K562 (cell line): ENCODE measurements at regions not wholly inside any gene's neighbourhood (a gene's known extent, or its start where the extent isn't known, plus 50 kb on each side); places are given as distances from the start of the nearest gene placed in this dataset.

Experiments used
- ATAC-seq: fragments of 200-7000 bp; cut with Tn5 transposase; 3 replicates; pipeline ENCODE4 v1.9.1; 2020; ENCODE audit warnings: moderate library complexity
- BruUV-seq: library from RNA; stranded (reverse); fragments of 400-500 nt; replicated peaks from 2 replicates; lab custom pipeline; 2021; lab: Mats Ljungman, UMichigan
- CTCF ChIA-PET: fragments of 300-600 bp; formaldehyde crosslinking; extraction: SDS; loops from one replicate; lab custom pipeline; 2021; ENCODE audit warnings: low intra/inter-chr PET ratio; lab: Yijun Ruan, JAX
- POLR2A ChIA-PET: fragments of 300-600, 350-650 bp; sonication (Branson Sonifier 250); formaldehyde crosslinking; extraction: SDS; loops from one replicate; lab custom pipeline; 2021; ENCODE audit warnings: antibody characterized with exemption, inconsistent platforms; lab: Yijun Ruan, JAX
- DNase-seq, 4 experiments: peaks; one replicate each; pipeline versions ENCODE4 v3.0.0 to v3.0.0-alpha.2; 2011 to 2018; ENCODE audit warnings: low spot score in 3 of 4, mixed read lengths in 3 of 4; ENCODE audit errors: extremely low read depth in 1 of 4
- FAIRE-seq: peaks from 2 replicates; lab custom pipeline; 2011; peaks lifted over from hg19 to GRCh38; lab: Jason Lieb, UNC
- H2AFZ ChIP-seq: 2 replicates; pipeline ENCODE4 v1.6.0; 2011; ENCODE audit warnings: low read depth, low read length, control low read depth, inconsistent platforms
- H3K27ac ChIP-seq: fragments of 200-600 bp; 3 replicates; pipeline ENCODE4 v1.8.0; 2011; ENCODE audit warnings: low read depth, mild to moderate bottlenecking, control low read depth, inconsistent platforms, low read length, moderate library complexity, mixed read lengths; ENCODE audit errors: extremely low read depth
- H3K27me3 ChIP-seq, 2 experiments: fragments of 300-600 bp in 1 of 2; 2 replicates in 1 of 2; 3 replicates in 1 of 2; pipeline versions ENCODE4 v1.6.0 to v1.8.0; 2011; ENCODE audit warnings: inconsistent platforms in 2 of 2, low read length in 2 of 2, mild to moderate bottlenecking in 1 of 2, mixed read lengths in 1 of 2, moderate library complexity in 1 of 2; ENCODE audit not compliant: control insufficient read depth in 2 of 2, insufficient read depth in 2 of 2
- H3K36me3 ChIP-seq: fragments of 300-600 bp; 3 replicates; pipeline ENCODE4 v1.8.0; 2011; ENCODE audit warnings: mild to moderate bottlenecking, low read length, inconsistent platforms; ENCODE audit not compliant: control insufficient read depth, insufficient read depth
- H3K4me1 ChIP-seq, 2 experiments: fragments of 200-600 bp in 1 of 2; replicated peaks in 1 of 2; 2 replicates in 1 of 2; 3 replicates in 1 of 2; pipeline versions ENCODE4 v1.5.1 to v1.8.0; 2011; ENCODE audit warnings: inconsistent platforms in 2 of 2, low read length in 2 of 2, mild to moderate bottlenecking in 1 of 2, mixed read lengths in 1 of 2, moderate library complexity in 1 of 2; ENCODE audit not compliant: control insufficient read depth in 2 of 2, insufficient read depth in 2 of 2
- H3K4me2 ChIP-seq: 2 replicates; pipeline ENCODE4 v1.6.1; 2011; ENCODE audit warnings: low read length, control low read depth, inconsistent platforms, mixed read lengths; ENCODE audit not compliant: insufficient read depth
- H3K4me3 ChIP-seq: fragments of 200-600 bp; sonication (generic), shearing (Covaris generic); 2 replicates; pipeline ENCODE4 v1.5.1; 2016; ENCODE audit warnings: control low read depth, inconsistent platforms
- H3K79me2 ChIP-seq: fragments of 200-600 bp; 3 replicates; pipeline ENCODE4 v1.8.0; 2011; ENCODE audit warnings: low read length, inconsistent platforms; ENCODE audit not compliant: control insufficient read depth, insufficient read depth
- H3K9ac ChIP-seq, 2 experiments: 2 replicates each; pipeline versions ENCODE4 v1.6.0 to v1.6.1; 2011; ENCODE audit warnings: low read depth in 2 of 2, low read length in 2 of 2, control low read depth in 1 of 2, inconsistent platforms in 1 of 2, mild to moderate bottlenecking in 1 of 2, mixed read lengths in 1 of 2; ENCODE audit not compliant: insufficient read depth in 1 of 2
- H3K9me1 ChIP-seq: one replicate; pipeline ENCODE4 v1.6.0; 2011; ENCODE audit warnings: inconsistent platforms, mild to moderate bottlenecking, low read length, moderate library complexity; ENCODE audit not compliant: control insufficient read depth, insufficient read depth
- H3K9me3 ChIP-seq: replicated peaks from 2 replicates; pipeline ENCODE4 v1.5.1; 2011; ENCODE audit warnings: low read depth, low read length, inconsistent platforms; ENCODE audit not compliant: control insufficient read depth, insufficient read depth
- H4K20me1 ChIP-seq: replicated peaks from 2 replicates; pipeline ENCODE4 v1.6.1; 2011; ENCODE audit warnings: low read length, inconsistent platforms, mixed read lengths; ENCODE audit not compliant: control insufficient read depth, insufficient read depth
- ESRRA ChIP-seq: fragments of 450-650 bp; IDR thresholded peaks from 2 replicates; pipeline ENCODE4 v1.6.1; 2014; ENCODE audit warnings: low read depth, mild to moderate bottlenecking, moderate library complexity, borderline replicate concordance
- MCM7 ChIP-seq, 2 experiments: fragments of 450-650 bp; IDR thresholded peaks; 2 replicates each; pipeline ENCODE4 v1.6.1; 2016 to 2018
- NCOA1 ChIP-seq: fragments of 450-650 bp; IDR thresholded peaks from 2 replicates; pipeline ENCODE4 v1.6.1; 2016; ENCODE audit warnings: low read depth
- NCOA4 ChIP-seq: fragments of 450-650 bp; IDR thresholded peaks from 2 replicates; pipeline ENCODE4 v1.6.1; 2018; ENCODE audit warnings: mild to moderate bottlenecking; ENCODE audit not compliant: partially characterized antibody
- RBM22 ChIP-seq: fragments of 200-400 bp; formaldehyde crosslinking; IDR thresholded peaks from 2 replicates; pipeline ENCODE4 v1.6.1; 2018; ENCODE audit warnings: low read length, low read depth; ENCODE audit not compliant: poor library complexity, severe bottlenecking
- RHOXF2B ChIP-seq: fragments of 250-450 bp; sonication (Bioruptor Pico); conservative IDR thresholded peaks from 2 replicates; pipeline ENCODE4 v1.5.1; 2021
- TFE3 ChIP-seq: fragments of 450-650 bp; formaldehyde crosslinking; IDR thresholded peaks from 2 replicates; pipeline ENCODE4 v1.4.0; 2020; ENCODE audit warnings: mild to moderate bottlenecking, mixed read lengths
- TRIM28 ChIP-seq: fragments of 450-650 bp; IDR thresholded peaks from 2 replicates; pipeline ENCODE4 v1.6.1; 2017
- ZNF311 ChIP-seq: fragments of 250-450 bp; sonication (Bioruptor Pico); IDR thresholded peaks from 2 replicates; pipeline ENCODE4 v1.4.0; 2020; ENCODE audit warnings: mild to moderate bottlenecking, moderate library complexity
- ZNF384 ChIP-seq: IDR thresholded peaks from 2 replicates; pipeline ENCODE4 v1.6.1; 2012; ENCODE audit warnings: low read depth, low read length, improper control_type of control experiment
- WGBS: fragments of 100-300 bp; shearing (Covaris generic); methylation state at CpG from one replicate; pipeline ENCODE4 v1.1.6; 2016; ENCODE audit warnings: low coverage, mixed read lengths; ENCODE audit not compliant: insufficient coverage; ENCODE audit errors: missing lambda C conversion rate; 5-methylcytosine and 5-hydroxymethylcytosine counted together
- in situ Hi-C: fragments of 300-500 bp; cut with MboI; formaldehyde crosslinking; loops from 4 replicates; pipeline ENCODE4 v1.15.0; 2018; ENCODE audit warnings: inconsistent platforms, mixed read lengths
- intact Hi-C: fragments of 100-400 bp; cut with micrococcal nuclease; formaldehyde crosslinking; loops from 2 replicates; pipeline ENCODE4 v1.14.2; 2022
- TF ChIP-seq, protein P1 (sequence below): fragments of 450-650 bp; IDR thresholded peaks from 2 replicates; pipeline ENCODE4 v1.6.1; 2017; ENCODE audit warnings: mild to moderate bottlenecking, moderate library complexity
- TF ChIP-seq, protein P2 (sequence below): fragments of 250-450 bp; sonication (Bioruptor Pico); IDR thresholded peaks from 2 replicates; pipeline ENCODE4 v1.8.0; 2021; ENCODE audit warnings: mild to moderate bottlenecking, moderate library complexity

DNA sequence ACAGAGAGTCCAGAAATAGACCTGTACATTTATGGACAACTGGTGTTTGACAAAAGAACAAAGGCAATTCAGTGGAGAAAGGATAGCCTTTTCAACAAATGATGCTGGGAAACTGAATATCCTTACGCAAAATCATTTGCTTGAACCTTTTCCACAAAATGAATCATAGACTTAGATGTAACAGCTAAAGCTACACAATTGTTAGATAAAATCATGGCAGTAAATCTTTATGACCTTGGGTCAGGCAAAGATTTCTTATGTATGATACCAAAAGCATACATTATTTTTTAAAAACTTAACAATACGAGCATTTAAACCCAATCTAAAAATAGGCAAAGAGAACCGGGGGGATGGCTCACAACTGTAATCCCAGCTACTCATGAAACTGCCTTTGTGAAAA lies 73.5 kb upstream of the DST start:
- 4% methylated on average over 3 of the region's 3 CpGs for WGBS
- Histone ChIP-seq H3K36me3 (no peaks in the 10 kb centered on the region), H3K27me3 (no peaks in the 10 kb centered on the region), H3K79me2 (no peaks in the 10 kb centered on the region), H3K9me1 (no peaks in the 10 kb centered on the region), H3K4me2 (no peak overlapping the region), H2AFZ (no peak overlapping the region), H3K9me3 (no peaks in the 10 kb centered on the region; the same call in none of the 2 replicates), H3K27ac (no peak overlapping the region), H3K4me3 (no peak overlapping the region), H4K20me1 (no peaks in the 10 kb centered on the region)
- in situ Hi-C loops: no loop called here
- DNase-seq (no peak), FAIRE-seq (no peak)
- POLR2A ChIA-PET: interaction anchor here (0.6 to 1.1 kb wide), 2 partner anchors 10 to 53 kb away, joined by 3 to 4 read pairs; no protein-coding TSS in a partner anchor
- no TSS peak for BruUV-seq
- CTCF ChIA-PET: no interaction called here
- no peak for TF ChIP-seq NCOA1
- no peak for TF ChIP-seq NCOA4
- TF ChIP-seq, protein P1, sequence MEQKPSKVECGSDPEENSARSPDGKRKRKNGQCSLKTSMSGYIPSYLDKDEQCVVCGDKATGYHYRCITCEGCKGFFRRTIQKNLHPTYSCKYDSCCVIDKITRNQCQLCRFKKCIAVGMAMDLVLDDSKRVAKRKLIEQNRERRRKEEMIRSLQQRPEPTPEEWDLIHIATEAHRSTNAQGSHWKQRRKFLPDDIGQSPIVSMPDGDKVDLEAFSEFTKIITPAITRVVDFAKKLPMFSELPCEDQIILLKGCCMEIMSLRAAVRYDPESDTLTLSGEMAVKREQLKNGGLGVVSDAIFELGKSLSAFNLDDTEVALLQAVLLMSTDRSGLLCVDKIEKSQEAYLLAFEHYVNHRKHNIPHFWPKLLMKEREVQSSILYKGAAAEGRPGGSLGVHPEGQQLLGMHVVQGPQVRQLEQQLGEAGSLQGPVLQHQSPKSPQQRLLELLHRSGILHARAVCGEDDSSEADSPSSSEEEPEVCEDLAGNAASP: no peak
- TF ChIP-seq, all 486 proteins: peak for 0
- intact Hi-C loops: loop anchor here (10.0 kb wide), 1 partner anchor 599 kb away; the partner anchor contains the start of gene PRIM2
- Histone ChIP-seq H3K9ac (no peak overlapping the region), H3K4me1 (no peaks in the 10 kb centered on the region)
- ATAC-seq: no peak

GRCh38 chr6:56715741-56716140 lies 73.1 kb upstream of the DST start:
- Histone ChIP-seq H3K9me1 (no peaks in the 10 kb centered on the region), H3K79me2 (no peaks in the 10 kb centered on the region), H2AFZ (no peak overlapping the region), H3K9me3 (no peaks in the 10 kb centered on the region; the same call in none of the 2 replicates), H3K4me3 (no peak overlapping the region), H3K9ac (no peak overlapping the region), H3K27me3 (no peaks in the 10 kb centered on the region), H3K4me2 (no peak overlapping the region), H3K4me1 (no peaks in the 10 kb centered on the region), H3K27ac (no peak overlapping the region), H4K20me1 (no peaks in the 10 kb centered on the region), H3K36me3 (no peaks in the 10 kb centered on the region)
- 11% methylated on average over 3 of the region's 3 CpGs for WGBS
- CTCF ChIA-PET: no interaction called here
- DNase-seq (no peak), ATAC-seq (no peak), FAIRE-seq (no peak)
- in situ Hi-C loops: no loop called here
- POLR2A ChIA-PET: interaction anchor here (1.1 kb wide), 1 partner anchor 11 kb away, joined by 4 read pairs; no protein-coding TSS in a partner anchor
- intact Hi-C loops: loop anchor here (10.0 kb wide), 1 partner anchor 599 kb away; the partner anchor contains the start of gene PRIM2
- no TSS peak for BruUV-seq
- TF ChIP-seq ZNF311: no peak
- no peak for TF ChIP-seq ESRRA
- no peak for TF ChIP-seq TFE3
- TF ChIP-seq, protein P2, sequence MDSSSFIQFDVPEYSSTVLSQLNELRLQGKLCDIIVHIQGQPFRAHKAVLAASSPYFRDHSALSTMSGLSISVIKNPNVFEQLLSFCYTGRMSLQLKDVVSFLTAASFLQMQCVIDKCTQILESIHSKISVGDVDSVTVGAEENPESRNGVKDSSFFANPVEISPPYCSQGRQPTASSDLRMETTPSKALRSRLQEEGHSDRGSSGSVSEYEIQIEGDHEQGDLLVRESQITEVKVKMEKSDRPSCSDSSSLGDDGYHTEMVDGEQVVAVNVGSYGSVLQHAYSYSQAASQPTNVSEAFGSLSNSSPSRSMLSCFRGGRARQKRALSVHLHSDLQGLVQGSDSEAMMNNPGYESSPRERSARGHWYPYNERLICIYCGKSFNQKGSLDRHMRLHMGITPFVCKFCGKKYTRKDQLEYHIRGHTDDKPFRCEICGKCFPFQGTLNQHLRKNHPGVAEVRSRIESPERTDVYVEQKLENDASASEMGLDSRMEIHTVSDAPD (CRISPR knock-in tag): no peak
- no peak for TF ChIP-seq RBM22
- no peak for TF ChIP-seq TRIM28
- no peak for TF ChIP-seq RHOXF2B (CRISPR knock-in tag)
- no peak for TF ChIP-seq MCM7 (IDR thresholded peaks at IDR 0.05)
- no peak for TF ChIP-seq ZNF384
